Gastroesophageal sphincter (tissue), 3 donors: ENCODE measurements at regions not wholly inside any gene's neighbourhood (a gene's known extent, or its start where the extent isn't known, plus 50 kb on each side); places are given as distances from the start of the nearest gene placed in this dataset.

Experiments used
- CTCF ChIP-seq, 4 experiments: fragments of 200-600 bp in 2 of 4; fragments of 450-650 bp in 2 of 4; sonication (generic) in 1 of 4; IDR thresholded peaks; one replicate each; pipeline ENCODE4 v1.5.1; 2017 to 2019; ENCODE audit warnings: antibody characterized with exemption in 4 of 4, mild to moderate bottlenecking in 2 of 4, moderate library complexity in 2 of 4
- EP300 ChIP-seq: sonication (generic); formaldehyde crosslinking; IDR thresholded peaks from one replicate; pipeline ENCODE4 v1.6.1; 2017; ENCODE audit warnings: antibody characterized with exemption, mild to moderate bottlenecking
- POLR2AphosphoS5 ChIP-seq: sonication (generic); formaldehyde crosslinking; IDR thresholded peaks from one replicate; pipeline ENCODE4 v1.6.1; 2017; ENCODE audit warnings: antibody characterized with exemption

- TF ChIP-seq CTCF (IDR thresholded peaks at IDR 0.05) = no peak
- TF ChIP-seq POLR2AphosphoS5 = no peak
- TF ChIP-seq EP300 = no peak
Measured at GRCh38 chr4:136194962-136195361, 1337.3 kb downstream of the PCDH18 start.
